Stimulated activated naive CD4-positive, alpha-beta T cell (primary cell): ENCODE measurements at regions not wholly inside any gene's neighbourhood (a gene's known extent, or its start where the extent isn't known, plus 50 kb on each side); places are given as distances from the start of the nearest gene placed in this dataset.

Source experiments
- DNase-seq, 6 experiments: peaks; one replicate each; lab custom pipeline; 2025; lab: John Stamatoyannopoulos, UW

DNA sequence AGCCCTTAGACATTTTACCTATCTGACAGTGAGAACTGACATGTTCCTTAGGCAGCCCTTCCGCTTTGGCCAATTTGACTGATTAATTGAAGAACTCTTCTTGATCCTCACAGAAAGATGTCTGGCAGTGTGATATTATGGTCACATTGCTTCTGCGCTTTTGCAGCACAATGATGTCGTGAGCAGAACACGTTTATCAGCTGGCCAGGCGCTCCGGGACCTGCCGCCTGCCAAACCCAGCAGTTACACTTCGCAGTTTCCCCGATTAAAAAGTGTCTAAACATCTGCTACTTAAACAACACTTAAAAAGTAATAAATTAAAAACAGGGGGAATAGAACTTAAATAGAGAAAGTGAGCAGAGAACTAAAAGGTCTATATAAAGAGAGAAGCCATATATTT, 103.5 kb upstream of the ETS2 start:
- no peak for DNase-seq

DNA sequence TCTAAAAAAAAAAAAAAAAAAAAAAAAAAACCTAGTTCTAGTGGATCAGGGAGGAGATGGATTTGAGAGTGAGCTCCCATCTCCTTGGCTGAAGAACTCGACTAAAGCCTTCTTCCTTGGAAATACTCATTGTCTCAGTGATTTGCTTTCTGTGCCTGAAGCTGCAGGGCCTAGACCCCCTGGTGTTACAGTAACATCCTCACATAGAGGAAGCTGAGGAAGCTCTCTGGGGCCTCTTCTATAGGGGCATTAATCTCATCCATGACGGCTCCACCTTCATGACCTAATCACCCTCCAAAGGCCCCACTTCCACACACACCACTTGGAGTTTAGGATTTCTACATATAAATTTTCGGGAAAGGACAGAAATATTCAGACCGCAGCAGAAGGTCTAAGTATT, 95.9 kb upstream of the ETS2 start:
- DNase-seq: no peak

DNA sequence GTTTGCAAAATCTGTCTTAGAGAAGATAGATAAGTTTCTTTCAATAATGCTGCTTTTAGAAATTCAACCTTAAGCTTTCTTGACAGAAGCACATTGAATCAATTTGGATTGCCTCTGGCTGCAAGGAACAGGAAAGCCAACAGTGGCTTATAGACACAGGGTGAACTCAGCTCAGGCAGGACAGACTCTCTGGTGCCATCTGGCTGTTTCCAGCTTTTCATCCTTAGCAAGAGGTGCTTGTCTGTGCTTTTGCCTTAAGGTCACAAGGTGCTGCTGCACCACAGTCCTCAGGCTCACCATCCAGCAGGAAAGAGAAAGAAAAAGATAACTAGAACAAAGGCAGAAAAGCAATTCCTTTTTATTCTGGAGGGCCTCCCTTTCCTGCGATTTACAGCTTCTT, 93.7 kb upstream of the ETS2 start:
- DNase-seq: no peak

DNA sequence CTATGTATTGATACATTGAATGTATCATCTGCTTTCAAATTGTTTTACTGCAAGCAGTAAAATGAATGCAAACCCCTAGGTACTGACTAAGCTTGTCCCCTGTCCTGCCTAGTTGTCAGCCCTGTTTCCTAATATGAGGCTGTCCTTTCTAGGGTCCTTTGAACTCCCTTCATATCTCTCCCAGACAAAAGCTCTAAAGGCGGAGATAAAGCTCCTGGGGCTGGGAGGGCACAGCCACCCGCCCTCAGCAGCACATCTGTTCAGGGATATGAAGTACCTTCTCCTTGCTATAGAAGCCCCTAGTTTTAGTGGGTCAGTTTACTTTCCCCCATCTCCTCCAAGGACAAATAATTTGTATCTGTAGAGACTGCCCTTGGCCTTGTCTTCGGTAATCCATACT, 93.1 kb upstream of the ETS2 start:
- DNase-seq: no peak

DNA sequence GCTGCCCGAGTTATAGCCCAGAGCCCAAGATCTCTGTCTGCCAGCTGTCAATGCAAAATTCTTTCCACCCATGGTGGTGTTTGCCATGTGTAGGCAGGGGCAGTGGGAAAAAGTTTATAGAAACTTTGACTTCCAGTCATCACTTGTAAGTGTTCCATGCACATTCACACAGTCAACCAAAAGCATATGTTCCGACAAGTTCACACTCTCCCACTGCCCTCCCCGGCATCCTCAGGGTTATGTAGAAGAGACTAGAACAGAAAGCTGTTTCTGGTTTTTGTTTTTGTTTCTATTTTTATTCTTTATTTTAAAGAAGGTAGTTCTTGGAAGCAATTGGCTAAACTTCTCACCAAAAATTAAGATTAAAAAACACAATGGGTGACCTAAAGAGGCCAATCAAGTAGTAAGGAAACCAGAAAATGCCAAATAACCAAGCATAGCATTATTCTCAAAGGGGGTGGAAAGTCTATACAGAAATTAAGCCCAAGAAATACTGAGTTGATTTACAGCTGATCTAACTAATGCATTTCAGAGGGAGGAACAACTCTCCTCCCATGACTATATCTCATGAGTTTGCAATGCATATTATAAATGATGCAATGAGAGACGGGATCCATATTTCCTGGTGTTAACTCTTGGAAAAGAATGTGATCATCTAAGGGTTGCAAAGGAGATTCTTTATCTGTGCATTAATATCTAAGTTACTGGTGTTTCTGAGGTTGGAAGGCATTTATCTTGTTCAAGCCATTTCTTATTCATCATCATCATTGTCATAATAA, 91.5 kb upstream of the ETS2 start:
- no peak for DNase-seq

GRCh38 chr21:38714999-38715398, 90.7 kb upstream of the ETS2 start:
- DNase-seq: no peak

- no peak for DNase-seq
Measured at GRCh38 chr21:38716088-38716487, 89.6 kb upstream of the ETS2 start.

DNA sequence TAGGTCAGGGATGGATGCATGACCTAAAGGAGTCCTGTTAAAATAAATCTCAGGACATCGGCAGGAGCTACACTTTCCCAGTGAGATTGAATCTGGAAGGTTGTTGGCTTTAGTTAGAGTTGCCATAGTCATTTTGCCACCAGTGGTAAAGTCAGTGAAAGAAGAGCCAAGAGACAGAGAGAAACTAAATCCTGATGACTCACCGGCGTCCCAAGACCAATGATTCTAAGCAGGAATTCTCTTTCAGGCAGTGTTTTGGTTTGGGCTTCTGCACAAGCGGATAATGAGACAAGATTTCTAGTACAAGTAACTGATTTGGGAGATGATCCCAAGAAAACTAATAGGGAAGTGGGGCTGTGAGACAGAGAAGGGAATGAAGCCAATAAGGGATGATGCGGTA, 88.8 kb upstream of the ETS2 start:
- DNase-seq: no peak

DNA sequence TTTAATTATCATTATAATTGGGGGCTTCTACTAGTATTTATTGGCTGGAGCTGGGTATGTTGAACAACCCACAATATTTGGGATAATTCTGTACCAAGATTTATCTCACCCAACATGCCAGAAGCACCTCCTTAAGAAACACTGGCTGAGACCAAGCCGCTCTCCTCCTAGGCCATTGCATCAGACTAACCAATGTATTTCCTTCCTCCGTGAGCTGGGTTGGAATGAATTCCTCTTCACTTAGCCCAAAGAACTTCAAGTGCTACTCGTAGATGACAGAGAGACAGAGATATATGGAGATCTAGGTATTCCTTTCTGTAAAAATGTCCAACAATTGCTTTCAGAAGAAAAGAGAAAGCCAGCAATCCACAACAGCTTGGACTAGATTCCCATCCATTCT, 87.2 kb upstream of the ETS2 start:
- DNase-seq: no peak

- no peak for DNase-seq
Measured at GRCh38 chr21:38720074-38720473, 85.7 kb upstream of the ETS2 start.

GRCh38 chr21:38721055-38721454, 84.7 kb upstream of the ETS2 start:
- no peak for DNase-seq

- DNase-seq: no peak
Measured at GRCh38 chr21:38721958-38722357, 83.8 kb upstream of the ETS2 start.

DNA sequence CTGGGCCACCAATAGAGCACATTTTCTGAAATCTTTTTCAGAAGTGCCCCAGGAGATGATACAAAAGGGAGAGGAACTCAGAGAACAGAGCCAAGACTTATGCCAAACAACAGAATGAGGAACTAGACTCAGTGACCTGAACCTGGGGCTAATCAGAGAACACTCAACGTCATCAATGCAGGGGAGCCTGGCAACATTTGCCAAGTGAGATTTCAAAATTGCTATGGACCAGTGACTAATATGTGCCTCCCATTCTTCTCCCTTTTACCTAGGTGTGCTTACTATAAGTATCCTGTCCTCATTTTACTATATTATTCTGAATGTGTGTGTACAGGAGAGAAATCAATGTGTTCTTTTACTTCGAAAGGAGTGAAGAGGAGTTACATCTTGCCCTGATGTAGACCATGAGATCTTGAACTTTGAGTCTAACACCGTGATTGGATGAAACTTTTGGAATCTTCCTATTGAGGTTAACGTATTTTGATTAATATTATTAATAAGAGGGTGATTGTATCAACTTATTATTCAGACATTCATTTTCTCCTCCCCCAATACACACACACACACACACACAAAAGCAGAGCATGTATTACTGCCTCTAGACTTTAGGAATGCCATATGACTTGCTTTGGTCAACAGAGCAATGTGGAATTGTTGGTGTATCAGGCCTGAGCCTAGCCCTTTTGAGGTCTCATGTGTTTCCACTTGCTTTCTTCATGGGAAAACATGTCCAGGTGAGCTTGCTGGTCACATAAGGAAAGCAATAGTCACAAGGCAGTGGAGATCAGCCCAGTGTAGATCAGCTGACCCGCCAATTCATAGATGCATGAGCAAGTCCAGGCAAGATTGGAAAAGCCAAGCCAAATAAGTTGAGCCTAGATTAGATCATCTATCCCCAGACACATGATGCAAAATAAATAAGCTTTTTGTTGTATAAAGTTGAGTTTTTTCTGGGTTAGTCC, 80.3 kb upstream of the ETS2 start:
- DNase-seq: no peak

- DNase-seq: no peak
Measured at GRCh38 chr21:38726482-38726881, 79.2 kb upstream of the ETS2 start.

DNA sequence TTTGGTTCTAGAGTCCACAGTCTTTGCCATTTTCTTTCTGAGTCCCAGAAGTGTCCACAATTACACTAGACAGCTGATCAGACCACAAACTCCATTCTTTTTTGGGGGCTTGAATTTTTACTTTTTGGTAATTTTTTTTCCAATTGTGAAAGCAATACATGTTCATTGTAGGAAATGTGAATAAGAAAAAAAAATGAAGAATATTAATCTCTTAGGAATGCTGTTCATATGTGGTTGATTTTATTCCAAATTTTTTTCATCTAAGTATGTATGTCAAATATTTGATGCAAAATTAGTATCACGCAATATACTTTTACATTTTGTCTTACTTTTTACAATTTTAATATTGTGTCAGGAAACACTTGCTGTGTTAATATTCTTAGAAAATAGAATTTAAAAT, 76.4 kb upstream of the ETS2 start:
- no peak for DNase-seq

- DNase-seq: no peak
Measured at GRCh38 chr21:38729754-38730379, 75.9 kb upstream of the ETS2 start.

DNA sequence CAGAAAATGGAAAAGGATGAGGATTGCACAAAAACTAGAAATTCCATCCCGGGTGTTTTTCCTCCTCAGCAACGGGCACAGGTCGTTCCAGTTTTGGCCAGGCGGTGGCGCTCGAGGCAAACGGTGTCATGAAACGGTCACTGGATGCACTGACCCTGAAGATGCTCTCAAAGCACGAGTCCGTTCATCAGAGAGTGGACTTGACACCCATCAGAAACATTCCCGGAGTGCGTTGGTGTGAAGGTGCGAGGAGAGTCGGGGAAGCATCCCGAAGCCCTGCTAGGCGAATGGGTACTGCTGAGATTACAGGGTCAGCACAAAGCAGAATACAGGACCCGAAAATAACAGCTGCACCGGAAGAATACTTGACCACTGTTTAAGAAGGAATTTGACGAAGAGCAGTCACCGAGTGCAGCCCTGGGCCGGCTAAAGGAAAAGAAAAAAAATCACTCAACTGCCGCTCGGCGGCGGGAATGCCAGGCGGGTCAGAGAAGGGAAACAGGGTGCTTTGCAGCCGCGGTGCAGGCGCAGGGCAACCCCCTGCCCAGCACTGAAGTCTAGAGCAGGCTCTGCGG, 71.7 kb upstream of the ETS2 start:
- peak in 5 of 6 experiments; percentile 41 to 72 (median 57) for DNase-seq

DNA sequence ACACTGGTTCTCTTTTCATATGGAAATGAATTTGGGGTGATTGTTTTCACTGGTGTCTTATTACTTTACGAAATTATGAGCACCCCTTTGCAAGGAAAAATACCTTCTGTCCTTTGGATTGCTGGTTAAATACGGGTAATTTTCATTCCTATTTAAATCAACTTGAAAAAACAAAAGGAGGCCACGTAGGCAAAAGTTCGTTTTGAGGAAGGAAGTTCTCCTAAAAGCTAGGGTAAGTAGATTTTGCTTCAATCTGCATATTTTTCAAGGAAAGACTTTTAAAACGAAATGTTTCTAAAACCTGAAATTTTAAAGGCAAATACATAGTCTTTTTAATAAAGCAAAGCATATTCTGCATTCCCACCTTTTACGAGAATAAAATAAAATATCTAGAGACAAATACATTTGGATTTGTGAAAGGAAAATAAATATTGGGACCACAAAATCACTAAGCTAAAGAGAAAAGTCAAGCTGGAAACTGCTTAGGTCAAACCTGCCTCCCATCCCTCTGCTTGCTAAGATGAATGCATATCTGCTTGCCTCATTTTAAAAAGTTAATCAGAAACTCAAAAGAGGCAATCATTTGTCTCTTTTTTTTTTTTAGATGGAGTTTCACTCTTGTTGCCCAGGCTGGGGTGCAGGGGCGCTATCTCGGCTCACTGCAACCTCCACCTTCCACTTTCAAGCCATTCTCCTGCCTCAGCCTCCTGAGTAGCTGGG, 70.9 kb upstream of the ETS2 start:
- DNase-seq: no peak

- no peak for DNase-seq
Measured at GRCh38 chr21:38735626-38736206, 70.0 kb upstream of the ETS2 start.

GRCh38 chr21:38740090-38740489, 65.6 kb upstream of the ETS2 start:
- no peak for DNase-seq
